RWPE1 (cell line): ENCODE measurements at regions not wholly inside any gene's neighbourhood (a gene's known extent, or its start where the extent isn't known, plus 50 kb on each side); places are given as distances from the start of the nearest gene placed in this dataset.
"Not testable (repeated sequence)": the region's sequence is repeated elsewhere in the genome, so short reads cannot be mapped to it uniquely, and the experiment has no call there.

Experiments used
- CTCF ChIA-PET: fragments of 350-600 bp; sonication (Branson Sonifier 250); formaldehyde crosslinking; extraction: SDS; loops from one replicate; lab custom pipeline; 2021; lab: Yijun Ruan, JAX
- POLR2A ChIA-PET: fragments of 400-600 bp; formaldehyde crosslinking; extraction: SDS; loops from one replicate; lab custom pipeline; 2020; ENCODE audit warnings: antibody characterized with exemption; ENCODE audit not compliant: low non-redundant PET; lab: Yijun Ruan, JAX
- DNase-seq: peaks from one replicate; pipeline ENCODE4 v3.0.0; 2012; ENCODE audit warnings: low spot score
- H3K27ac ChIP-seq: fragments of 450-650 bp; 2 replicates; pipeline ENCODE4 v1.5.1; 2017
- CTCF ChIP-seq: fragments of 450-650 bp; conservative IDR thresholded peaks from 2 replicates; pipeline ENCODE4 v1.5.1; 2017; ENCODE audit warnings: low read depth, mild to moderate bottlenecking

GRCh38 chr7:1352656-1353271, 106.5 kb downstream of the MICALL2 start:
- no peak overlapping the region for H3K27ac ChIP-seq
- ChIA-PET POLR2A (no interaction called here), CTCF (no interaction called here)
- DNase-seq = no peak
- TF ChIP-seq CTCF = no peak

GRCh38 chr7:1354661-1355567, 104.4 kb downstream of the MICALL2 start:
- TF ChIP-seq CTCF = no peak
- DNase-seq = no peak
- CTCF ChIA-PET = interaction anchor here (0.5 to 0.7 kb wide), 3 partner anchors 48 to 330 kb away, joined by 3 read pairs; no protein-coding TSS in a partner anchor
- H3K27ac ChIP-seq = no peak overlapping the region
- POLR2A ChIA-PET = no interaction called here

- no peak overlapping the region for H3K27ac ChIP-seq
- no peak for TF ChIP-seq CTCF
- CTCF ChIA-PET = interaction anchor here (0.6 to 0.7 kb wide), 3 partner anchors 47 to 363 kb away, joined by 3 read pairs; no protein-coding TSS in a partner anchor
- POLR2A ChIA-PET = no interaction called here
- DNase-seq = no peak
These were observed 103.5 kb downstream of the MICALL2 start for GRCh38 chr7:1355568-1356340.

GRCh38 chr7:1356853-1357252, 102.4 kb downstream of the MICALL2 start:
- POLR2A ChIA-PET, H3K27ac ChIP-seq, DNase-seq, CTCF ChIA-PET: not testable (repeated sequence)

- H3K27ac ChIP-seq, CTCF ChIA-PET, POLR2A ChIA-PET, DNase-seq: not testable (repeated sequence)
These were observed 102.0 kb downstream of the MICALL2 start for GRCh38 chr7:1357260-1357600.

GRCh38 chr7:1357601-1358271, 101.5 kb downstream of the MICALL2 start:
- TF ChIP-seq CTCF = no peak
- ChIA-PET POLR2A (no interaction called here), CTCF (no interaction called here)
- no peak for DNase-seq
- no peak overlapping the region for H3K27ac ChIP-seq
